Stimulated activated memory B cell treated with anti-CD40 and anti-IgM and Interleukin-4, amounts not matched to agents 10 μg/mL and 1 μg/mL and 100 μg/mL, for 72 hours (primary cell): ENCODE measurements at regions not wholly inside any gene's neighbourhood (a gene's known extent, or its start where the extent isn't known, plus 50 kb on each side); places are given as distances from the start of the nearest gene placed in this dataset.

Source experiments
- ATAC-seq: fragments of 150-1000 bp; cut with Tn5 transposase; 2 replicates; pipeline ENCODE4 v1.10.0; 2021
- H3K27ac Mint-ChIP-seq: one replicate; pipeline ENCODE4 v1.8.0; 2022; ENCODE audit warnings: mild to moderate bottlenecking, mixed read lengths
- H3K27me3 Mint-ChIP-seq: one replicate; pipeline ENCODE4 v1.8.0; 2022; ENCODE audit warnings: mixed read lengths
- H3K36me3 Mint-ChIP-seq: one replicate; pipeline ENCODE4 v1.8.0; 2022; ENCODE audit warnings: mixed read lengths
- H3K4me1 Mint-ChIP-seq: one replicate; pipeline ENCODE4 v1.8.0; 2022; ENCODE audit warnings: mixed read lengths
- H3K4me3 Mint-ChIP-seq: one replicate; pipeline ENCODE4 v1.8.0; 2022; ENCODE audit warnings: mild to moderate bottlenecking, moderate library complexity, mixed read lengths
- H3K9me3 Mint-ChIP-seq: one replicate; pipeline ENCODE4 v1.8.0; 2022; ENCODE audit warnings: mixed read lengths

- H3K27me3 Mint-ChIP-seq = peaks cover 21% of the 10 kb centered on the region
- no peaks in the 10 kb centered on the region for H3K9me3 Mint-ChIP-seq
- H3K4me3 Mint-ChIP-seq = no peak overlapping the region
- no peaks in the 10 kb centered on the region for H3K4me1 Mint-ChIP-seq
- H3K27ac Mint-ChIP-seq = no peak overlapping the region
- H3K36me3 Mint-ChIP-seq = no peaks in the 10 kb centered on the region
- no peak for ATAC-seq
Measured at GRCh38 chr2:30034052-30034775, 112.6 kb upstream of the YPEL5 start.

DNA sequence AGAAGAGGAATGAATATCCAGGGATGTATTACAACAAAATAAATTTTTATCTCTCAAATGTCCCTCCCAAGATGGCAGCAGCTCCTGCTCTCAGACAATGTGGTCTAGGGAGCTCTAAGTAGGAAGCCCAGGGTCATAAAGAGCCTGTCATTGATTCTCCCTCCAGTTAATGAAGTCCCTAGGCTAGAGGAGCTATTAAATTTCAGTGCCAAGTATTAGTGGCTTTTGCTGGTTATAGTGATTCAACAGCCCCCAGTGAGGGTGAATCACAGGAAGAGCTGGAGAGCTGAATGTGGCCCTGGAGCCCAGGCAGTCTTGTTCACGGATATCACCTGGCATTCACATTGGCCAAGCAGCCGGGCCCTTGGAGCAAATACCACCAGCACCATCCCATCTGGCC, 109.8 kb upstream of the YPEL5 start:
- H3K27me3 Mint-ChIP-seq = no peaks in the 10 kb centered on the region
- ATAC-seq = peak; percentile 5
- H3K4me3 Mint-ChIP-seq = no peak overlapping the region
- no peaks in the 10 kb centered on the region for H3K9me3 Mint-ChIP-seq
- H3K4me1 Mint-ChIP-seq = no peaks in the 10 kb centered on the region
- no peak overlapping the region for H3K27ac Mint-ChIP-seq
- H3K36me3 Mint-ChIP-seq = no peaks in the 10 kb centered on the region

DNA sequence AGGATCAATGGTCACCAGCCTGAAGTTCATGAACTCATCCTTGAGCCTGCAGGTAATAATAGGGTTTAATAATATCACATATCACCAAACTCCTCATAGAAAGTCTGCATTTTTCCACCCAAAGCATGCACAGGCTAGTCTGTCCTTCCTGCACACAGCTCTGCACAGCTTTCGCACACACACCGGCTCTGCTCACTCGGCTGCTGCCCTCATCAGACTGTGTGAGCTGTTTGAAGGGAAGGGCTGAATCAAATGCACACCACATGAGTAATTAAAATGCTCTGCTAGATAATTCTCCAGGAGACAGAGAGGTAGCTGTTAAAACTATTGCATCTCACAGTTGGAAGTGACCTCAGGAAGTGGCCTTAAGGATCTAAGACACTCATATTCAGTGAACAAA, 108.4 kb upstream of the YPEL5 start:
- Mint-ChIP-seq H3K27ac (no peak overlapping the region), H3K4me3 (no peak overlapping the region)
- ATAC-seq = no peak

GRCh38 chr2:30039101-30039500, 107.7 kb upstream of the YPEL5 start:
- Mint-ChIP-seq H3K36me3 (no peaks in the 10 kb centered on the region), H3K4me3 (no peak overlapping the region), H3K27me3 (peaks cover 6% of the 10 kb centered on the region), H3K27ac (no peak overlapping the region), H3K4me1 (no peaks in the 10 kb centered on the region), H3K9me3 (no peaks in the 10 kb centered on the region)
- no peak for ATAC-seq

More for the DNA sequence above, 108.4 kb upstream of the YPEL5 start:
- no peaks in the 10 kb centered on the region for H3K27me3 Mint-ChIP-seq
- no peaks in the 10 kb centered on the region for H3K36me3 Mint-ChIP-seq
- H3K9me3 Mint-ChIP-seq = no peaks in the 10 kb centered on the region
- no peaks in the 10 kb centered on the region for H3K4me1 Mint-ChIP-seq

- H3K4me1 Mint-ChIP-seq = no peaks in the 10 kb centered on the region
- peaks cover 12% of the 10 kb centered on the region for H3K27me3 Mint-ChIP-seq
- no peaks in the 10 kb centered on the region for H3K36me3 Mint-ChIP-seq
- H3K4me3 Mint-ChIP-seq = no peak overlapping the region
- no peak for ATAC-seq
- H3K9me3 Mint-ChIP-seq = no peaks in the 10 kb centered on the region
- no peak overlapping the region for H3K27ac Mint-ChIP-seq
Measured at GRCh38 chr2:30040147-30040546, 106.7 kb upstream of the YPEL5 start.

DNA sequence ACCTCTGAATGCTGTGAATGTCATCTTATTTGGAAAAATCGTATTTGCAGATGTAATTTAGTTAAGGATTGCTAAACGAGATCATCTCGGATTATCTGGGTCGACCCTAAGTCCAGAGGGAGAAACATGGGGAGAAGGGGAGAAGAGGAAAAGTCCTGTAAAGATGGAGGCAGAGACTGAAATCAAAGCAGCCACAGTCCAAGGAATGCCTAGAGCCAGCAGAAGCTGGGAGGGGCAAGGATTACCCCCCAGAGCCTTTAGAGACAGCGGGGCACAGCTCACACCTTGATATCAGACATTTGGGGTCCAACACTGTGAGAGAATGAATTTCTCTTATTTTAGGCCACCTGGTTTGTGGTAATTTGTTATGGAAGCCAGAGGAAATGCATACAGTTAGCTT, 104.9 kb upstream of the YPEL5 start:
- no peak overlapping the region for H3K27ac Mint-ChIP-seq
- no peaks in the 10 kb centered on the region for H3K9me3 Mint-ChIP-seq
- H3K4me3 Mint-ChIP-seq = no peak overlapping the region
- H3K27me3 Mint-ChIP-seq = peaks cover 23% of the 10 kb centered on the region
- H3K4me1 Mint-ChIP-seq = no peaks in the 10 kb centered on the region
- H3K36me3 Mint-ChIP-seq = no peaks in the 10 kb centered on the region
- ATAC-seq = no peak

GRCh38 chr2:30046396-30046795, 100.4 kb upstream of the YPEL5 start:
- Mint-ChIP-seq H3K36me3 (no peaks in the 10 kb centered on the region), H3K4me1 (no peaks in the 10 kb centered on the region), H3K27ac (no peak overlapping the region), H3K4me3 (no peak overlapping the region), H3K9me3 (no peaks in the 10 kb centered on the region), H3K27me3 (peaks cover 44% of the 10 kb centered on the region)
- ATAC-seq = no peak

DNA sequence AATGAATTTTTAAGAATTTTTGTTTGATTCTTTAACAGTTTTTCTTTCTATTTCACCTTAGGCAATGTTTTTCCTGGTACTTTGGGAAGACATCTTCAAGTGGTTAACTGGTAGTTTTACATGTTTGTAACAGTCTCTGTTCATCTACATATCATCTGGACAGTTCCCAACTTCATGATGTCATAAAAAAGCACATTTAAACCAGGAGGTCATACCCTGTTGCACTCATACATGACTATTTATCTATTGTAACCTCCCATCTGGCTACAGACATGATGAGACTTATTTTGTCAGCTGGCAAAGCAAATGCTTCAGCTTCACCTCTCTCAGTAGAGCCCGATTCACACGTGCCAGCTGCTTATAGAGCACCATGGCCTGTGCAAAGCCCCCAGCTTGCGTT, 99.8 kb upstream of the YPEL5 start:
- ATAC-seq = no peak
- Mint-ChIP-seq H3K4me1 (no peaks in the 10 kb centered on the region), H3K27me3 (peaks cover 50% of the 10 kb centered on the region), H3K27ac (no peak overlapping the region), H3K4me3 (no peak overlapping the region), H3K36me3 (no peaks in the 10 kb centered on the region), H3K9me3 (no peaks in the 10 kb centered on the region)

DNA sequence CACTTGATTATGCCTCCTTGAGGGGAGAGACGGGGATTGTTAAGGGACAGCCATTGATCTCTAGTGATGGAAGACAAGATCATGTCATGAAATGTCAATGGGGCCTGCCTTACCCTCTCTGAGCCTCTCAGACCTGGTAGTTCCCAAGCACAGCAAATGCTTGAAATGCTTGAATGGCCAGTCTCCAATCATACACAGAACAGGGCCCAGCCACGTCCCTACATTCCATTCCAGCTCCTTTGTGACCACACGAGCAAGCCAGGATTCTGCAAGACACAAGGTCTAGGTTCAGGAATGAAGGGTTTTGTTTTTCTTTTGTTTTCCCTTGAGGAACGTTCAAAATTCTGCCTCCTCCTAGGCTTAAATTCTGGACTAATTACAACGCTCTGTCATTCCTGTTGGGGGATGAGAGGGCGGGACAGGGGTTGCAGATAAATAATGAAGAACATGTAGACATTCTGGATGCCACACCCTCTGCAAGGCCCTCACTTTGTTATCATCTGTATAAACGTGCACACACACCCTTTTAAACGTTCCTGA, 98.1 kb upstream of the YPEL5 start:
- H3K27me3 Mint-ChIP-seq = peaks cover 62% of the 10 kb centered on the region
- no peak overlapping the region for H3K27ac Mint-ChIP-seq
- no peaks in the 10 kb centered on the region for H3K9me3 Mint-ChIP-seq
- no peaks in the 10 kb centered on the region for H3K36me3 Mint-ChIP-seq
- H3K4me1 Mint-ChIP-seq = no peaks in the 10 kb centered on the region
- no peak for ATAC-seq
- H3K4me3 Mint-ChIP-seq = no peak overlapping the region

DNA sequence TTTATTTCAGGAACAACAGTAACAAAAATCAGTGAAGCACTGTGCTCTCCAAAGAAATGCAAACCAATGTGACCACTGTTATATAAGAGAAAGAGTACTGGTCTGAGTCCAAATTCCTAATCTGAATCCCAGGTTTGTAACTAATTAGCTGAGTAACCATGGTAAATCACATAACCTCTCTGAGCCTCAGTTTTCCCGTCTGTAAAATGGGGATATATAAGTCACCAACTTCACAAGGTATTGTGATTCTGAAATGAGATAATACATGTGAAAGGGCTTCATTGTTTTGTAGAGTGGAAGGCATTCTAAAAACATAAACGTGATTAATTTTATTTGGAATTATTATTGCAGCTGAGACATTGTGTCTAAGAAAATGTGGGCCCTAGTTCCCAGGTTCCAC, 91.3 kb upstream of the YPEL5 start:
- H3K4me1 Mint-ChIP-seq = no peaks in the 10 kb centered on the region
- H3K36me3 Mint-ChIP-seq = no peaks in the 10 kb centered on the region
- no peaks in the 10 kb centered on the region for H3K9me3 Mint-ChIP-seq
- H3K27ac Mint-ChIP-seq = no peak overlapping the region
- no peak for ATAC-seq
- no peak overlapping the region for H3K4me3 Mint-ChIP-seq
- H3K27me3 Mint-ChIP-seq = peaks cover 40% of the 10 kb centered on the region

GRCh38 chr2:30060562-30060961, 86.2 kb upstream of the YPEL5 start:
- H3K27ac Mint-ChIP-seq = no peak overlapping the region
- no peaks in the 10 kb centered on the region for H3K4me1 Mint-ChIP-seq
- no peak overlapping the region for H3K4me3 Mint-ChIP-seq
- H3K36me3 Mint-ChIP-seq = peaks cover 6% of the 10 kb centered on the region
- H3K27me3 Mint-ChIP-seq = peaks cover 47% of the 10 kb centered on the region
- no peak for ATAC-seq
- peaks cover 26% of the 10 kb centered on the region for H3K9me3 Mint-ChIP-seq

- no peaks in the 10 kb centered on the region for H3K4me1 Mint-ChIP-seq
Measured at GRCh38 chr2:30068067-30068466, 78.7 kb upstream of the YPEL5 start.

GRCh38 chr2:30072250-30072842, 74.5 kb upstream of the YPEL5 start:
- Mint-ChIP-seq H3K27me3 (peaks cover 53% of the 10 kb centered on the region), H3K9me3 (no peaks in the 10 kb centered on the region), H3K4me1 (no peaks in the 10 kb centered on the region), H3K4me3 (no peak overlapping the region), H3K36me3 (no peaks in the 10 kb centered on the region), H3K27ac (no peak overlapping the region)
- peak; percentile 75 for ATAC-seq

More at GRCh38 chr2:30068067-30068466, 78.7 kb upstream of the YPEL5 start:
- Mint-ChIP-seq H3K4me3 (no peak overlapping the region), H3K27ac (no peak overlapping the region), H3K27me3 (peaks cover 53% of the 10 kb centered on the region), H3K9me3 (peaks cover 29% of the 10 kb centered on the region), H3K36me3 (peaks cover 6% of the 10 kb centered on the region)
- no peak for ATAC-seq

DNA sequence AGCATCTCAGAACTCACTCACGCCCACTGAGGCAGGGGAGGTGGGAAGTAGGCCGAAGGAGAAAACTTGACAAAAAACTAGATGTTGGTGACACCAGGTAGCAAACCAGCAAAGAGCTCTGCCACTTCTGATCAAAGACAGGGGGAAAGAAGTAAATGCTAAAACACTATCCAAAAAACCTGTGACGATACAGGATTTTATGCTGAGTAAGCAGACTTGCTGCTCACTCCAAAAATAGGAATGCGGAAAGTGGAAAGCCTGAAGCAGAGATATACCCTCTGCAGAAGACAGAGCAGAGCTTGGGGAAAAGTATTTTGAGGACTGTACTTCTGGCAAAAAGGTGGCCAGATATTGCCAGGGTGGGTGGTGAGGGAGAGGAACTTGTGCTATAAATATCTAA, 73.3 kb upstream of the YPEL5 start:
- Mint-ChIP-seq H3K4me1 (no peaks in the 10 kb centered on the region), H3K36me3 (no peaks in the 10 kb centered on the region), H3K27ac (no peak overlapping the region), H3K9me3 (no peaks in the 10 kb centered on the region), H3K4me3 (no peak overlapping the region), H3K27me3 (peaks cover 61% of the 10 kb centered on the region)
- ATAC-seq = no peak

DNA sequence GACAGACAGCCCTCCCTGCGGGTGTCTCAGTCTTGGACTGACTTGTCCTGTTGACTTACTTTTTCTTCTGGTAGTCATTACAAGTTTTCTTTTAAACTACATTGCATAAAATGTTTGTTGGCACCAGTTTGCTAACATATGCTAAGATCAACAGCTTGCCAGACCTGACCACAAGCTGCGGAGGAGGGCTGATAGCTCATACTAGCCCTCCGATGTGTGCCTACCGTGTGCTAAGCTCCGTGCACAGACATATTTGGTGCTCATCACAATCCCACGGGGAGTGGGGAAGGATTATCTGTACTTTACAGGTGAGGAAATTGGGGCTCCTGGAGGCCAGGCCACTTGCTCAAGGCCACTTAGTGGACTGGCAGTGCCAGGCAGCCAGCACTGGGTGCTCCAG, 72.8 kb upstream of the YPEL5 start:
- H3K4me1 Mint-ChIP-seq = no peaks in the 10 kb centered on the region
- no peak overlapping the region for H3K27ac Mint-ChIP-seq
- H3K27me3 Mint-ChIP-seq = peaks cover 66% of the 10 kb centered on the region
- H3K9me3 Mint-ChIP-seq = no peaks in the 10 kb centered on the region
- H3K36me3 Mint-ChIP-seq = no peaks in the 10 kb centered on the region
- no peak for ATAC-seq
- no peak overlapping the region for H3K4me3 Mint-ChIP-seq

DNA sequence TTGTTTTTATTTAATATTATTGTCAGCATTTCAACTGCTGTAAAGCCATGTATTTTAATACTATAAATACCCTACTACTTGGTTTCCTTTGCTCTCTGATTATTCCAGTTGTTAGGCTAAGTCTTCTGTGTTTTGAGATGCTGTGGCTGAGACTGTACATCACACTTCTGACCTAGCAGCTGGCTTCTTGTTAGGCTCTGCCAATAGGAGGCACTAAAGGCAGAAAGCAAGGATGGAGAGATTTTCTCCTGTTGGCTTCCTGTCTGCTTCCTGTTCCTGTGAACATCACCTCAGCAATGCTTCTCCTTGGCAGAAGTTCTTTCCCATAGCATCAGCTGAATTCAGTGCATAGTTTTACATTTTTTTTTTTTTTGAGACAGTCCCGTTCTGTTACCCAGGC, 68.3 kb upstream of the YPEL5 start:
- H3K4me1 Mint-ChIP-seq = no peaks in the 10 kb centered on the region
- H3K27ac Mint-ChIP-seq = no peak overlapping the region
- no peaks in the 10 kb centered on the region for H3K9me3 Mint-ChIP-seq
- no peak overlapping the region for H3K4me3 Mint-ChIP-seq
- H3K27me3 Mint-ChIP-seq = peaks cover 47% of the 10 kb centered on the region
- no peaks in the 10 kb centered on the region for H3K36me3 Mint-ChIP-seq
- no peak for ATAC-seq
